Large intestine (tissue), 3 donors: ENCODE measurements at regions not wholly inside any gene's neighbourhood (a gene's known extent, or its start where the extent isn't known, plus 50 kb on each side); places are given as distances from the start of the nearest gene placed in this dataset.

Experiments used
- DNase-seq, 2 donors: peaks; one replicate each; pipeline versions ENCODE4 v3.0.0 to v3.0.0-alpha.2; 2013
- H3K27ac ChIP-seq: one replicate; pipeline ENCODE4 v1.5.1; 2013; ENCODE audit warnings: low read length
- H3K27me3 ChIP-seq: 2 replicates; pipeline ENCODE4 v1.6.1; 2013; ENCODE audit warnings: low read length; ENCODE audit not compliant: control insufficient read depth, insufficient read depth
- H3K36me3 ChIP-seq: 2 replicates; pipeline ENCODE4 v1.6.1; 2013; ENCODE audit warnings: low read length; ENCODE audit not compliant: control insufficient read depth, insufficient read depth
- H3K4me1 ChIP-seq: one replicate; pipeline ENCODE4 v1.6.1; 2013; ENCODE audit warnings: low read length; ENCODE audit not compliant: control insufficient read depth, insufficient read depth
- H3K4me3 ChIP-seq: one replicate; pipeline ENCODE4 v1.5.1; 2013; ENCODE audit warnings: low read length
- H3K9me3 ChIP-seq: one replicate; pipeline ENCODE4 v1.6.1; 2013; ENCODE audit warnings: mild to moderate bottlenecking, low read depth, low read length, moderate library complexity; ENCODE audit not compliant: control insufficient read depth
- WGBS: methylation state at CpG from one replicate; pipeline ENCODE4 v1.1.5; 2013; ENCODE audit warnings: low lambda C conversion rate; ENCODE audit not compliant: insufficient coverage; 5-methylcytosine and 5-hydroxymethylcytosine counted together

DNA sequence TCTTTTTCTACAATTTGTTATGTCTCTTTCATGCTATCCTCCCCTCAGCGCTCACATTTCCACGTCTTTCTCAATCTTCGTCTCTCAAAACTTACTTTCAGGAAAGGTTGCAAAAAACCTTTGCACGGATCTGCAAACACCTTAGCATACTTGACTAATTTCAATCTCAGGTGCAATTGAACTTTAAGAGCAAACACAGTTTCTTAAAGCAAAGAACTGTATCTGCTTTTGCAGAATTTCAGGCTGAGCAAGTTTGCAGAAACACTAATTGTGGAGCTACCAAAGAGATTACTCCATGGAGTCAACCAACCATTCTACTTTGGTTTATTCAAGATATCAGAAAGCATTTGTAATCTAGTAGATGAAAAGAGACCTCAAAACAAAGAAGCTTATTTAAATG lies 668.2 kb upstream of the MARCKS start:
- peaks cover 5% of the 10 kb centered on the region for H3K9me3 ChIP-seq
- WGBS, result no CpG with 5 or more reads among the region's 4 CpGs
- no peak overlapping the region for H3K4me3 ChIP-seq
- H3K27ac ChIP-seq, result no peak overlapping the region
- H3K27me3 ChIP-seq, result no peaks in the 10 kb centered on the region
- peak in 1 of 2 donors; percentile 11 for DNase-seq
- no peaks in the 10 kb centered on the region for H3K36me3 ChIP-seq
- H3K4me1 ChIP-seq, result peaks cover 4% of the 10 kb centered on the region

DNA sequence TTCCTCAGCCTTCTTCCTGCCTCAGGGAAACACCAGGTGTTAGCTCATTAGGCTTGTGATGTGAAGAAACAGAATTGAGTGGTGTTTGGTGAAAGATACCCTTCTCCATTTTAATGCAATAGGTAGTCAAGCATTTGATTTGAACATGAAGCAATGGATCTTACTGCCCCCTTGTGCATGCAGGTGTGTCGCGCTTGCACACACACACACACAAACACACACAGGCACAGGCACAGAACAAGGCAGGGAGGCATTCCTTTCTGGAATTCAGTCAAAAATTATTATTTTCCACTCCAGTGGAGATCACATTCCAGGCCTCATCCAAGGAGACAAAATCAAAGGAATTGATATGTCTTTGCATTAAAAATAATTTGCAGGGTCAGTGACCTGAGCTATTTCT lies 667.0 kb upstream of the MARCKS start:
- H3K9me3 ChIP-seq, result peaks cover 5% of the 10 kb centered on the region
- no CpG with 5 or more reads among the region's 2 CpGs for WGBS
- no peak for DNase-seq
- peaks cover 4% of the 10 kb centered on the region for H3K4me1 ChIP-seq
- no peaks in the 10 kb centered on the region for H3K36me3 ChIP-seq
- no peaks in the 10 kb centered on the region for H3K27me3 ChIP-seq
- H3K27ac ChIP-seq, result no peak overlapping the region
- no peak overlapping the region for H3K4me3 ChIP-seq

DNA sequence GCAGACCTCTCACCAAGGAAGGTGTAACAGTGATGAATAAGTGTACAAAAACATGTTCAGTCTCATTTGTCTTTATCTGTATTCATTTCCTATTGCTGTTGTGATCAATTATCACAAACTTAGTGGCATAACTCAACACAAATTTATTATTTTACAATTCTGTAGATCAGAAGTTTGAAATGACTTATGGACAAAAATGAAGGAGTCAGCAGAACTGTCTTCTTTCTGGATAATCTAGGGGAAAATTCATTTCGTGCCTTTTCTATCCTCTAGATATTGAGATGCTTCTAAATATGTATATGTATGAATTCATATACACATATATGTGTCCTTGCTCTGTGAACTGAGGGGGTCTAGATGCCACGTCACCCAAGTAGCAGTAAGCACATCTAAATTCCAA lies 663.1 kb upstream of the MARCKS start:
- peaks cover 5% of the 10 kb centered on the region for H3K9me3 ChIP-seq
- no peak overlapping the region for H3K4me3 ChIP-seq
- no CpG with 5 or more reads among the region's 2 CpGs for WGBS
- H3K27me3 ChIP-seq, result no peaks in the 10 kb centered on the region
- no peak for DNase-seq
- H3K36me3 ChIP-seq, result no peaks in the 10 kb centered on the region
- no peak overlapping the region for H3K27ac ChIP-seq
- no peaks in the 10 kb centered on the region for H3K4me1 ChIP-seq

DNA sequence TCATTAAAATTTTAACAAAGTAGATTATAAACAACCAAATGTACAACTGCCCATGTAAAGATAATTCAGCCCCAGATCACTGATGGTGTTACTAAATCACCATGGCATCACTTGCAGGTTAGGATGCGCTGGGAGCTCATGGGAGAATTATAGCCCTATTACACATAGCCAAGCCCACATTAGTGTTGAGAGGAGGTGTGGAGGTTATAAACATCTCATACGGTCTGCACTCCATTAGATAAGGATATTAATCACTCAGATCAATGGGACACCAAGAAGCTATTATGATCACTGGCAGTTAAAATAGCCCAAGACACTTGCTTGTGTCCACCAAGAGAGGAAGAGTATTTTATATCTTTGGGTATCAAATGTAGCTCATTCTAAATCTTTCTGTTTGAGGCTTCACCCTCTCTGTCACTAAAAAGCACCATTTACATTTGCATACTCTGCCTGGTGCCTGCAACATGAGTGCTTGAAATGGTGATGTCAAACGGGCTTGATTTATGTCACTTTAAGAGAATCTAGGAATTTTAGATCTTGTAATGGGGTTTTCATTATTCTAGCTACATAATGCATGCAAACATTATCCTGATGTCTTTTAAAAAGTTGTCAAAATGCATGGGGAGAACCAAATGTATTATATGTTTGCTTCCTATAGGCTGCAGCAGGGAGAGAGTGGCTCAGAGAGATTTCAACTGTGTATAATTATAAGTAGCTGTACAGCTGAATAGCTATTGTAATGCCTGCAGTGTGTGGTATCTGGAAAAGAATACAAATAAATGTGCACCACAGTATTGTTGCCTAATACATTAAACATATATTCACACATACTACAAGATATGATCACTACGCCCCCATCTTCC lies 654.1 kb upstream of the MARCKS start:
- no peak overlapping the region for H3K27ac ChIP-seq
- no peak overlapping the region for H3K4me3 ChIP-seq
- no peaks in the 10 kb centered on the region for H3K27me3 ChIP-seq
- no peaks in the 10 kb centered on the region for H3K9me3 ChIP-seq
- H3K36me3 ChIP-seq, result no peaks in the 10 kb centered on the region
- WGBS, result no CpG with 5 or more reads among the region's 4 CpGs
- H3K4me1 ChIP-seq, result no peaks in the 10 kb centered on the region
- no peak for DNase-seq

DNA sequence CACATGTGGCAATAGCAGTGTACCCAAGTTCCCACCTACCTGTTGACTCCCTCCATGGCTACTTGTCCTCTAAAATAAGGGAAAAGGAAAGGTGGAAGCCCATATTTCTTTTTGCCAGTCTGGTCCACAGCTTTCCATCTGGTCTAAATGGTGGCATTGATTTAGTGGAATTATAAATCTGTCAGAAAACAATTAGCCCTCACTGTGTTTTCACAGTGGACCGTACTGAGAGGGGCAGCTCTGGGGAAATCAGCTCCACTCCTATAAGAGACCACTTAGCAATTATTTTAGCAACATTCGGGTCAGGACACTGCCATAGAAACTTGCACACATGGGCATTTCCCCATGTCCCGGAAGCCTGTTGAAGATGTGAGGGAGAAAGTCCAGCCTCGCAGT lies 653.4 kb upstream of the MARCKS start:
- WGBS, result no CpG with 5 or more reads among the region's 4 CpGs
- H3K27ac ChIP-seq, result no peak overlapping the region
- DNase-seq, result no peak

DNA sequence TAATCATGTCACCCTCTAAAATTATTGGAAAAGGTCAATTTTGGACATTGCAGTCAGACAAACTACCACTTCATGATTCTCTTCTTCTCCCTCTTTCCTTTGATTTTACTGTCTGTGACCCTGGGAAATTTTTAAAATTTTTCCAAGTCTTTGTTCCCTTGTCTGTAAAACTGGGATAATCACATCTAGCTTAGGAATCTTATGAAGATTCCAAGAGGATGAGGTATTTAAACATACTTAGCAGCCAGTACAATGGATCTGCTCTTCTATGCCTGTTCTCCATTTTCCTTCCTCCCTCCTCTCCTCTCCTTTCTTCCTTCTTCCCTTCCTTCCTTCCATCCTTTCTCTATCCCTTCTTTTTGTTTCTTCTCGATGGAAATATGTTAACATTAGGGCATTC lies 651.6 kb upstream of the MARCKS start:
- Histone ChIP-seq H3K27ac (no peak overlapping the region), H3K36me3 (no peaks in the 10 kb centered on the region), H3K4me3 (no peak overlapping the region), H3K9me3 (no peaks in the 10 kb centered on the region), H3K27me3 (no peaks in the 10 kb centered on the region), H3K4me1 (no peaks in the 10 kb centered on the region)
- WGBS, result 71% methylated on average over 1 of the region's 1 CpG
- DNase-seq, result no peak

More for the DNA sequence above, 653.4 kb upstream of the MARCKS start:
- H3K36me3 ChIP-seq, result no peaks in the 10 kb centered on the region
- no peaks in the 10 kb centered on the region for H3K4me1 ChIP-seq
- no peaks in the 10 kb centered on the region for H3K9me3 ChIP-seq
- H3K27me3 ChIP-seq, result no peaks in the 10 kb centered on the region
- no peak overlapping the region for H3K4me3 ChIP-seq

DNA sequence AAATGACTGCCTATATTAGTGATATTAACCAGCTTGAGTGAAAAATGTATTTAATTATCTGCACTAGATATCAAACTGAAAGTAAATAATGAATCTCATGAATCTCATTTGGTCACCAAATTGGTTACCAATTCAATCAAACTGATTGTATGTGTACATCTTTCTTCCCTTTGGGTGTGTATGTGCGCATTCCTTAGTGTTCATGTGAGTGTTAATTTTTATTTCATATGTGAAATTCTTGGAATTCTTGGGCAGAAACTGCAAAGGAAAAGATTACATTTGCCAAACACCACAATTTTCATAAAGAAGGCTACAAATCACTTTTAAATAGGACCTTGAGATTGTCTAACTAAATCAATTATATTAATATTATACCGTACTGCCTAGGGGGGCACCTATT lies 648.4 kb upstream of the MARCKS start:
- H3K9me3 ChIP-seq, result no peaks in the 10 kb centered on the region
- no peaks in the 10 kb centered on the region for H3K27me3 ChIP-seq
- no peaks in the 10 kb centered on the region for H3K4me1 ChIP-seq
- no peak for DNase-seq
- no peak overlapping the region for H3K27ac ChIP-seq
- H3K4me3 ChIP-seq, result no peak overlapping the region
- no peaks in the 10 kb centered on the region for H3K36me3 ChIP-seq
- WGBS, result no CpG with 5 or more reads among the region's 2 CpGs

DNA sequence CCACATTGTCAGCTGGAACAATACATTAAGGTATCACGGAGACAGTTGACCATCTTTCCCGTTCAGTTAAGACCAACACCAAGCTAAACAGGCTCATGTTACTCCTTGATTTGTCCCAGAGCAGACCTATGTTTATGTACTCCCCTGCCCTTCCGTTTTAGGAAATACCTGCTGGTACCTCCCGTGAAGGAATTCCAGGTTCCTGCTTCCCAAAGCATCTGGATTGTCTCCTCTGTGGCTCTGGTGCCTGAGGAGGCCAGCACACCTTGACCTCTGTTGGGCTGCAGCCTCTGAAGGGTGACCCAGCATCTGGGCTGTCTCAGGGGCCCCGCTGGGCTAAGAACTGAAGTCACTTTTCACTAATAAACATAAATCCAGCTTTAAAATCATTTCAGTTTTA lies 647.8 kb upstream of the MARCKS start:
- H3K36me3 ChIP-seq, result no peaks in the 10 kb centered on the region
- H3K9me3 ChIP-seq, result no peaks in the 10 kb centered on the region
- no peak for DNase-seq
- no peaks in the 10 kb centered on the region for H3K4me1 ChIP-seq
- no peak overlapping the region for H3K4me3 ChIP-seq
- WGBS, result no CpG with 5 or more reads among the region's 5 CpGs
- H3K27me3 ChIP-seq, result no peaks in the 10 kb centered on the region
- H3K27ac ChIP-seq, result no peak overlapping the region

DNA sequence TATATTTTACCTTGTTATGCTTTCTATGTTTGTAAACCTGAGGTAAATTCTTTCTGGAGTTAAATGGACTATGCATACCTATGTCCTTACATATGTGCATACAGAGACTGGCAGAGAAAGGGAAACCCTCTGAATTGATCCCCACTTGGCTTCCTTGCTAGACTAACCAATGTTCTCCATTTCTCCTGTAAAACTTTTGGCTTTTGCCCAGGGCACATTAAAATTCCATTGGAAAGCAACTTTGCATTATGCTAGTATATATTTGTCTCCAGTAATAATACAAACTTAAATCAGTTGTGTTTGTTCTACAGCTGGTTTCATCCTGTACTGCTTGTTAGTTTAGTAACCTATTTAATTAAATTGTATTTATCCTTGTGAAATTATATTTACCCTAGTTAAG lies 646.0 kb upstream of the MARCKS start:
- no peak for DNase-seq
- H3K4me1 ChIP-seq, result no peaks in the 10 kb centered on the region
- no peaks in the 10 kb centered on the region for H3K9me3 ChIP-seq
- H3K27me3 ChIP-seq, result no peaks in the 10 kb centered on the region
- H3K4me3 ChIP-seq, result no peak overlapping the region
- no peaks in the 10 kb centered on the region for H3K36me3 ChIP-seq
- no peak overlapping the region for H3K27ac ChIP-seq

DNA sequence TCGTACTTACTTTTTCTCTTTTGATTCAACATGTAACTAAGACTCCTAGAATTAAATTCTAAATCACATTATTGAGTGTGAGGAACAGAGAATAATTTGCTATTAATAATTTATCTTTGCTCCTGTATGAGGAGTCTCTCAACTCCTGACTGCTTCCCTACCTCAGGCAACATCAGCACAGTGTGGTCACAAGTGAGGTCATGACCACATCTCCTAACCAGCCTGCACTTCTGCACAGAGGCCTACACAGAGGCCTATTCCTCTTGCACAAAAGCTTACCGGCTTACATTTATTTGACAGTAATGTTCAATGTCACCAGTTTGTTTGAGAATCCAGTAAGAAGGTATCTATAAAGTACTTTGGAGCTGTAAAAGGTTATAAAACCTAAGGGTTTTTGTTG lies 637.4 kb upstream of the MARCKS start:
- H3K27ac ChIP-seq, result no peak overlapping the region
- no peaks in the 10 kb centered on the region for H3K36me3 ChIP-seq
- no peaks in the 10 kb centered on the region for H3K27me3 ChIP-seq
- no peaks in the 10 kb centered on the region for H3K4me1 ChIP-seq
- peaks cover 3% of the 10 kb centered on the region for H3K9me3 ChIP-seq
- 0% methylated on average over 1 of the region's 2 CpGs for WGBS
- H3K4me3 ChIP-seq, result no peak overlapping the region
- no peak for DNase-seq

DNA sequence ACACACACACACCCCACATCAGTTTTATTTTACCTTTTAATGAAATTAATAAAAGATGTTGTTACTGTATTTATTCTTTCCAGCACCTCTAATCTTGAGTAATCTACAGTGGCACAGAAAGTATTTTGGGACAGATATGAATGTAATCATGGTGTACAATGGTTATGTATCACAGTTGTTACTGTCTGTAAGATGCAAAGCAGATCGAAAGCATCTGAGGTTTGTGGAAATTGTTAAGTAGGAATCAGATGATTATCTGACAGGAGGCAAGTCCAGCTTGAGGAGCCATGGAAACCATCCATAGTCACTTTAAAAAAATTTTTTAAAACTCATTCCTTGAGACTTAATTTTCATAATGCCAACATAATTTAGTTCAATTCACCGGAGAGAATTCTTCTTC lies 636.3 kb upstream of the MARCKS start:
- peaks cover 3% of the 10 kb centered on the region for H3K9me3 ChIP-seq
- 100% methylated on average over 2 of the region's 2 CpGs for WGBS

More for the DNA sequence above, 636.3 kb upstream of the MARCKS start:
- Histone ChIP-seq H3K36me3 (no peaks in the 10 kb centered on the region), H3K27ac (no peak overlapping the region), H3K4me1 (no peaks in the 10 kb centered on the region), H3K27me3 (no peaks in the 10 kb centered on the region), H3K4me3 (no peak overlapping the region)
- DNase-seq, result no peak
